Lung (tissue), 11 donors: ENCODE measurements at regions not wholly inside any gene's neighbourhood (a gene's known extent, or its start where the extent isn't known, plus 50 kb on each side); places are given as distances from the start of the nearest gene placed in this dataset.

ENCODE experiments used
- ATAC-seq: fragments of 200-7000 bp; cut with Tn5 transposase; one replicate; pipeline ENCODE4 v1.9.1; 2020; ENCODE audit warnings: moderate number of reproducible peaks; ENCODE audit not compliant: insufficient read depth, low FRiP score
- DNase-seq, 3 donors: peaks; one replicate each; pipeline ENCODE4 v3.0.0-alpha.2; 2013 to 2017
- H3K27ac ChIP-seq, 2 donors: one replicate each; pipeline ENCODE4 v1.5.1; 2013; ENCODE audit warnings: mild to moderate bottlenecking in 2 of 2, moderate library complexity in 2 of 2, control low read depth in 1 of 2, inconsistent platforms in 1 of 2, low read depth in 1 of 2, low read length in 1 of 2
- H3K27me3 ChIP-seq, 3 donors: one replicate each; pipeline ENCODE4 v1.5.1; 2013; ENCODE audit warnings: low read length in 2 of 3; ENCODE audit not compliant: control insufficient read depth in 3 of 3, insufficient read depth in 3 of 3
- H3K36me3 ChIP-seq, 4 donors: one replicate each; pipeline ENCODE4 v1.5.1; 2013; ENCODE audit warnings: low read length in 4 of 4, mild to moderate bottlenecking in 1 of 4, moderate library complexity in 1 of 4; ENCODE audit not compliant: control insufficient read depth in 4 of 4, insufficient read depth in 4 of 4
- H3K4me1 ChIP-seq, 5 donors: one replicate each; pipeline ENCODE4 v1.5.1; 2013; ENCODE audit warnings: low read length in 5 of 5, mild to moderate bottlenecking in 2 of 5, moderate library complexity in 1 of 5; ENCODE audit not compliant: control insufficient read depth in 5 of 5, insufficient read depth in 5 of 5
- H3K4me3 ChIP-seq: one replicate; pipeline ENCODE4 v1.5.1; 2013; ENCODE audit warnings: mild to moderate bottlenecking, control low read depth, moderate library complexity
- H3K9ac ChIP-seq, 2 donors: one replicate each; pipeline ENCODE4 v1.5.1; 2013; ENCODE audit warnings: low read length in 2 of 2, control low read depth in 1 of 2; ENCODE audit not compliant: insufficient read depth in 1 of 2
- H3K9me3 ChIP-seq, 4 donors: one replicate each; pipeline ENCODE4 v1.5.1; 2013; ENCODE audit warnings: low read length in 3 of 4, mild to moderate bottlenecking in 1 of 4, moderate library complexity in 1 of 4; ENCODE audit not compliant: control insufficient read depth in 4 of 4, insufficient read depth in 3 of 4
- CTCF ChIP-seq: IDR thresholded peaks from 2 replicates; pipeline ENCODE4 v1.5.1; 2012; ENCODE audit warnings: mild to moderate bottlenecking; ENCODE audit errors: control extremely low read depth, extremely low read depth
- WGBS, 2 donors: extraction: QIAGEN DNeasy Blood & Tissue Kit; methylation state at CpG; one replicate each; pipeline ENCODE4 v1.1.7; 2013; 5-methylcytosine and 5-hydroxymethylcytosine counted together
- donor health status: control.
- donor health status: control.
- donor health status: Bipolar disorder and iron deficiency.
- donor health status: healthy.
- donor health status: DM: yes; HTN: yes; CAD: no.

DNA sequence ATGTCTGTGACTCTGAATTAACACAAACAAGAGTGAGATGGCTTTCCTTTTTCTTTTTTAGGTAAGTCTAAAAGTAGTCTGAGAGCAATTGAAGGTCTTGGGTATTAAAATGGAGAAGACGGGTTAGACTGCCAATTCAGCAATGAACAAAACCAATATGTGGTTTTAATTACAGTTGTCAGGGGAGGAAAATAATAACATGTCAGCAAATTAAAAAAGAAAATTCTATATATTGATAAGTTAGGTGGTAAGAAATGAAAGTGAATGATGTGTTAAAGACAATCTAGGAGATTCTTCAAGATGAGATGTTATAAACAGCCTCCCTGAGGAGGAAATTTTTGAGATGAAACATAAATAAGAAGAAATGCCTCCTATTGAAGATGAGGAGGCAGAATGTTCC, 150.6 kb upstream of the HSF2 start:
- Histone ChIP-seq H3K4me3 (no peak overlapping the region), H3K27me3 (no peaks in the 10 kb centered on the region), H3K9ac (no peak overlapping the region), H3K36me3 (no peaks in the 10 kb centered on the region), H3K9me3 (peaks cover 0 to 9% (median 2%) of the 10 kb centered on the region in 4 donors), H3K4me1 (no peaks in the 10 kb centered on the region), H3K27ac (no peak overlapping the region)
- ATAC-seq (no peak), DNase-seq (no peak)
- TF ChIP-seq CTCF: no peak
- 37 to 45% methylated on average over 1 of the region's 1 CpG for WGBS, 2 donors

DNA sequence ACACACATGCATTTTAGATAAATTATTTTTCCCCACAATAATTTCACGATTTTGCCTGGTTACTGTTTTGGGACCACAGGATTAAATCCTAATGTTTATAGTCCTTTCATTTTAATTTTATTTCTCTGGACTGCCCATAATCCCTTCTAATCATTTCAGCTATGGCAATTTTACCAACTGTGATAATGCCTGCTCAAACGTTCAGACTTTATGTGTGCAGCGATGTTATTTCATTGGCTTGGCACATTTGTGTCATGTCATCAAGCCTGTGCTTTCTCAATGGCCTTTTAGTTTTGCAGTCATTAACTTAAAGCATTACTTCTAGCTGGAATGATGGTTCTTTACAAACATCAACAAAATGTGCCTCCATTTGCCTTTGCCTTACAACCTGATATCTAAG, 140.6 kb upstream of the HSF2 start:
- 79 to 86% methylated on average over 3 of the region's 3 CpGs for WGBS, 2 donors
- ATAC-seq (no peak), DNase-seq (no peak)
- Histone ChIP-seq H3K27ac (no peak overlapping the region), H3K9me3 (no peaks in the 10 kb centered on the region), H3K27me3 (no peaks in the 10 kb centered on the region), H3K4me1 (no peaks in the 10 kb centered on the region), H3K36me3 (no peaks in the 10 kb centered on the region), H3K4me3 (no peak overlapping the region), H3K9ac (no peak overlapping the region)
- no peak for TF ChIP-seq CTCF

DNA sequence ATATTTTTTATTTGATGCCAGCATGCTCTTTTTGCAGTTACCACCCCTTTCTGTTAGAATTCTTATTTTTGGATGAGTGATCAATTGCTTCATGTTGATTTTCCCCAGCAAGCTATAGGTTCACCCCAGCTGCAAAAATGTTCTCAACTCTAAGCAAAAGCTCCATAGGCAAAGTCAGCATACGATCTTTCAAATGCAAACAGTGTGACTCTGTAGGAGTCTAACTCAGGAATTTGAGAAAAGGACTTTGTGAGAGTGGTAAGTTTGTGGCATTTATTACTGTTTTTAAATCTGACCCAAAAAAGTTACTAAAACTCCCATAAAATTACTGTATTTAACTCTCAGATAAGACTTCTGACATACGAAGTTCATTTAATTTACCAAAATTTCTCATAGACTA, 134.9 kb upstream of the HSF2 start:
- H3K4me1 ChIP-seq: no peaks in the 10 kb centered on the region
- H3K36me3 ChIP-seq: no peaks in the 10 kb centered on the region
- DNase-seq (no peak), ATAC-seq (no peak)
- peaks cover 0 to 8% (median 0%) of the 10 kb centered on the region in 4 donors for H3K9me3 ChIP-seq
- H3K4me3 ChIP-seq: no peak overlapping the region
- H3K27me3 ChIP-seq: no peaks in the 10 kb centered on the region
- WGBS, 2 donors: 54 to 62% methylated on average over 2 of the region's 2 CpGs
- H3K27ac ChIP-seq: no peak overlapping the region
- TF ChIP-seq CTCF: no peak
- no peak overlapping the region for H3K9ac ChIP-seq

DNA sequence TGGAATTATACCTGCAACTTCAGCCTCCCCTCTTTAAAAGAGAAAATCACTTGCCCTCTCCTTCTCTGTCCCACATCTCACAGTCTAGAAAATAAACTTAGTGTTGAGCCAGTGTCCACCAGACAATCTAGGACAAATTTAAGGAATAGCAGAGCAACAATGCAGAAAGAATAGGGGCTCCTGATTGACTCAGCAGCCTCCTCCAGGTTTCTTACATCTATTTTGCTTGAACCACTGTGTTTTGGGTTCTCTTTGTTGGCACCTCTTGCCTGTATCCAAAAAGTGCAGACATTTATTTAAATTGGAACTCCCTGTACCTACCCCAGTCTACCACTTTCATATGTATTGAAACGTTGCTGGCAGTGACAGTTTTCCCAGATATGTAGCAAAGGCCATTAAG, 133.7 kb upstream of the HSF2 start:
- ATAC-seq (no peak), DNase-seq (no peak)
- no peak for TF ChIP-seq CTCF
- 53 to 65% methylated on average over 1 of the region's 1 CpG for WGBS, 2 donors
- H3K4me1 ChIP-seq: no peaks in the 10 kb centered on the region
- H3K4me3 ChIP-seq: no peak overlapping the region
- no peak overlapping the region for H3K27ac ChIP-seq
- H3K9ac ChIP-seq: no peak overlapping the region
- no peaks in the 10 kb centered on the region for H3K27me3 ChIP-seq
- H3K9me3 ChIP-seq: peaks cover 0 to 8% (median 0%) of the 10 kb centered on the region in 4 donors
- H3K36me3 ChIP-seq: no peaks in the 10 kb centered on the region
